KMS-11 (cell line): ENCODE measurements at regions not wholly inside any gene's neighbourhood (a gene's known extent, or its start where the extent isn't known, plus 50 kb on each side); places are given as distances from the start of the nearest gene placed in this dataset.

Experiments used
- H2AFZ ChIP-seq: fragments of 200-600 bp; sonication (generic); 2 replicates; pipeline ENCODE4 v1.6.1; 2016; ENCODE audit warnings: antibody characterized with exemption, mixed run types, low read depth
- H3K27ac ChIP-seq: fragments of 200-600 bp; sonication (generic); 2 replicates; pipeline ENCODE4 v1.6.1; 2016; ENCODE audit warnings: mild to moderate bottlenecking, mixed run types
- H3K27me3 ChIP-seq: fragments of 200-600 bp; sonication (generic); 2 replicates; pipeline ENCODE4 v1.6.1; 2017; ENCODE audit warnings: mild to moderate bottlenecking, low read depth, mixed run types, moderate library complexity; ENCODE audit not compliant: insufficient read depth
- H3K36me3 ChIP-seq: fragments of 200-600 bp; sonication (generic); 2 replicates; pipeline ENCODE4 v1.6.1; 2017; ENCODE audit warnings: mild to moderate bottlenecking, mixed run types; ENCODE audit not compliant: insufficient read depth
- H3K4me1 ChIP-seq: fragments of 200-600 bp; sonication (generic); 2 replicates; pipeline ENCODE4 v1.6.1; 2016; ENCODE audit warnings: mild to moderate bottlenecking, low read depth, mixed run types; ENCODE audit not compliant: poor library complexity, severe bottlenecking
- H3K4me2 ChIP-seq: fragments of 200-600 bp; sonication (generic); 2 replicates; pipeline ENCODE4 v1.7.0; 2016; ENCODE audit warnings: mild to moderate bottlenecking, mixed run types
- H3K4me3 ChIP-seq: fragments of 200-600 bp; sonication (generic); IDR thresholded peaks from 2 replicates; pipeline ENCODE4 v1.6.1; 2017; ENCODE audit warnings: low read depth, low read length, mixed read lengths; ENCODE audit not compliant: insufficient read depth
- H3K79me2 ChIP-seq: fragments of 200-600 bp; sonication (generic); 2 replicates; pipeline ENCODE4 v1.6.1; 2016; ENCODE audit warnings: low read depth, mixed run types; ENCODE audit not compliant: insufficient read depth
- H3K9ac ChIP-seq: fragments of 200-600 bp; sonication (generic); 2 replicates; pipeline ENCODE4 v1.6.1; 2016; ENCODE audit warnings: mild to moderate bottlenecking, mixed run types
- H4K20me1 ChIP-seq: fragments of 200-600 bp; sonication (generic); 2 replicates; pipeline ENCODE4 v1.6.1; 2016; ENCODE audit warnings: mild to moderate bottlenecking, mixed run types; ENCODE audit not compliant: insufficient read depth
- TF ChIP-seq, protein P1 (sequence below): fragments of 200-600 bp; sonication (generic); conservative IDR thresholded peaks from 2 replicates; pipeline ENCODE4 v1.6.1; 2017; ENCODE audit warnings: low read depth, mild to moderate bottlenecking, antibody characterized with exemption, low read length, moderate library complexity, mixed read lengths

DNA sequence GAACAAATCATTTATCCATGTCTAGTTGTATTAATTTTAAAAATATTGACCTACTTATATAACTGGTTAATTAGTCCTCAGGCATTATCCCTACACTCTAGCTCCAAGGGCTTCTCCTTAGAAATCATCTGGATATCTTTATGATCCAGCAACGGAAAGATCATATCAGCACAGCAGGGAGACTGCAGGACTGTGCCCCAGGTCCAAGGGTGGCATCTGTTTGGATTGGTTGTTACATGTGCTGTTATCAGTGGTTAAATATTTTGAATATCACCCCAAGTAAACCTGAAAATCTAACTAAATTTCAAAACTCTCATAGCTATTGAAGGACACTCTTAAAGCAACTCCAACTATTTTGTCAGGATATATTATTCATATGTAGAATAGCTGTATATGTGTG lies 556.2 kb upstream of the ZEB2 start:
- H3K27me3 ChIP-seq: no peaks in the 10 kb centered on the region
- no peak overlapping the region for H3K4me3 ChIP-seq
- no peak overlapping the region for H3K9ac ChIP-seq
- TF ChIP-seq, protein P1, sequence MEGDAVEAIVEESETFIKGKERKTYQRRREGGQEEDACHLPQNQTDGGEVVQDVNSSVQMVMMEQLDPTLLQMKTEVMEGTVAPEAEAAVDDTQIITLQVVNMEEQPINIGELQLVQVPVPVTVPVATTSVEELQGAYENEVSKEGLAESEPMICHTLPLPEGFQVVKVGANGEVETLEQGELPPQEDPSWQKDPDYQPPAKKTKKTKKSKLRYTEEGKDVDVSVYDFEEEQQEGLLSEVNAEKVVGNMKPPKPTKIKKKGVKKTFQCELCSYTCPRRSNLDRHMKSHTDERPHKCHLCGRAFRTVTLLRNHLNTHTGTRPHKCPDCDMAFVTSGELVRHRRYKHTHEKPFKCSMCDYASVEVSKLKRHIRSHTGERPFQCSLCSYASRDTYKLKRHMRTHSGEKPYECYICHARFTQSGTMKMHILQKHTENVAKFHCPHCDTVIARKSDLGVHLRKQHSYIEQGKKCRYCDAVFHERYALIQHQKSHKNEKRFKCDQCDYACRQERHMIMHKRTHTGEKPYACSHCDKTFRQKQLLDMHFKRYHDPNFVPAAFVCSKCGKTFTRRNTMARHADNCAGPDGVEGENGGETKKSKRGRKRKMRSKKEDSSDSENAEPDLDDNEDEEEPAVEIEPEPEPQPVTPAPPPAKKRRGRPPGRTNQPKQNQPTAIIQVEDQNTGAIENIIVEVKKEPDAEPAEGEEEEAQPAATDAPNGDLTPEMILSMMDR: no peak
- H3K27ac ChIP-seq: no peak overlapping the region
- no peaks in the 10 kb centered on the region for H3K4me1 ChIP-seq
- no peaks in the 10 kb centered on the region for H3K36me3 ChIP-seq
- H4K20me1 ChIP-seq: no peaks in the 10 kb centered on the region
- H2AFZ ChIP-seq: no peak overlapping the region
- no peaks in the 10 kb centered on the region for H3K79me2 ChIP-seq
- no peak overlapping the region for H3K4me2 ChIP-seq

DNA sequence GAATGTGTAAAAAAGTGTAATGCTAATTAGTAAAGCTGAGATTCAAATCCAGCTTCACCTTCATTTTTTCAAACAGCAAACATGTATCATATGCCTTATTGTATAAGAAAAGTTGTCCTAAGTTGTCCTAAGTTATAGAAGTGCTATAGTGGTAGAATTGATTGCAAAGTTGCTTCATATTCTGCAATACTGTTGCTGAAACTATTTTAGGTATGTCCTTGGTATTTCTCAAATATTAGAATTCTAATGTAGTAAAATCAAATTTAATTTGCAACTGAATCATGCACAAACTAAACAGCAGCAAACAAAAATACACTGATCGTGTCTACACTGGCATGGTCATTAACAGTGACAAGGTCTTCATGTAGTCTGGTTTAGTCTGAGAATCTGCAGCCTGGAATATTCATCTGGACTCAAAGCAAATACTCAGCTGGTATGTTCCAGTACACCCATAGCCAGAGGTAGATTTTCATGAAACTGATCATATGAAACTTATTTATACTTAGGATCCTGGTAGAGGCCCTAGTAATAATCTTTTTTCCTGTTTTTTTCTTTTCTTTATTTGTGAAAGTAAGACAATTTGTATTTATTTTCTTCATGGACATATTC lies 555.6 kb upstream of the ZEB2 start:
- Histone ChIP-seq H3K27me3 (no peaks in the 10 kb centered on the region), H3K36me3 (no peaks in the 10 kb centered on the region), H3K27ac (no peak overlapping the region), H3K4me1 (no peaks in the 10 kb centered on the region), H3K9ac (no peak overlapping the region), H3K79me2 (no peaks in the 10 kb centered on the region), H3K4me3 (no peak overlapping the region), H2AFZ (no peak overlapping the region), H3K4me2 (no peak overlapping the region), H4K20me1 (no peaks in the 10 kb centered on the region)
- TF ChIP-seq, protein P1: no peak

DNA sequence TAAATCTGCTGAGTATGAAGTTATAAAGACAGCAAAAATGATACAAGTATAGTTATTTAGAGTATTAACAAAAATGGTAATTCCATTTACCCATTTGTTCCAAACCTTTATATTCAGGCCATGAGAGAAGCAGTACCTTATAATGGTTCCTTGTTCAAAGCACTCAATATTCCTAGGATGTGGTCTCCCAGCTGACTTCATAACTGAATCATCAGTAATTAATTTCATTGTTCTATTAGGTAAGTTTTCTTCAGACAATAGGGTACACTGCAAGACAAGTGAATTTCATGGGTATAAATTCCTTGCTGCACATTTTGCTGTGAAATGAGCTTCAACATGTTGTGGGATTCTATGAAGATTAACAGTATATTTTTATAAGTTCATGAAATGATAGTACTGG lies 550.8 kb upstream of the ZEB2 start:
- H3K4me2 ChIP-seq: no peak overlapping the region
- H3K4me3 ChIP-seq: no peak overlapping the region
- no peaks in the 10 kb centered on the region for H4K20me1 ChIP-seq
- H3K27ac ChIP-seq: no peak overlapping the region
- no peaks in the 10 kb centered on the region for H3K36me3 ChIP-seq
- no peaks in the 10 kb centered on the region for H3K4me1 ChIP-seq
- H3K27me3 ChIP-seq: no peaks in the 10 kb centered on the region
- no peaks in the 10 kb centered on the region for H3K79me2 ChIP-seq
- no peak overlapping the region for H3K9ac ChIP-seq
- no peak overlapping the region for H2AFZ ChIP-seq
- TF ChIP-seq, protein P1: no peak

DNA sequence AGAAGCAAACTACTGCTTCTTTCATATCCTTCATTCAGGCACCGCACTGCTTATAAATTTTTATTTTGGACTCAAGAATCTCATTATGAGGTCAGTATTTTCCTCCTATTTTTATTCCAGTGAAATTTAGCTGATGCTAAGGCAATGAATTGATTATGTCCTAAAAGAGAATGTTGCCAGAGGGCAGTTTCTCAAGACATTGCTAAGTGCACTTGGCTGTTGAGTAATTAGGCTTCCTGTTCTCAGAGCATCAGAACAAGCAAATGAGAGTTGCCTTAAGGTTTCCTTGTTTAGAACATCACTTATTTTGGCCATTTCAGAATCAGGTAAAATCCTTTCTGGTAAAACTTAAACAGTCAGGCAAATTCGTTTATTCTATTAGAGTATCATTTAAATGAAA lies 548.6 kb upstream of the ZEB2 start:
- no peaks in the 10 kb centered on the region for H3K36me3 ChIP-seq
- H3K27me3 ChIP-seq: no peaks in the 10 kb centered on the region
- H3K27ac ChIP-seq: no peak overlapping the region
- H4K20me1 ChIP-seq: no peaks in the 10 kb centered on the region
- H3K4me3 ChIP-seq: no peak overlapping the region
- no peaks in the 10 kb centered on the region for H3K4me1 ChIP-seq
- TF ChIP-seq, protein P1: no peak
- no peak overlapping the region for H2AFZ ChIP-seq
- H3K4me2 ChIP-seq: no peak overlapping the region
- no peaks in the 10 kb centered on the region for H3K79me2 ChIP-seq
- H3K9ac ChIP-seq: no peak overlapping the region
